HEK293 (cell line): ENCODE measurements at regions not wholly inside any gene's neighbourhood (a gene's known extent, or its start where the extent isn't known, plus 50 kb on each side); places are given as distances from the start of the nearest gene placed in this dataset.

ENCODE experiments used
- BCL6B ChIP-seq: fragments of 450-650 bp; formaldehyde crosslinking; IDR thresholded peaks from 2 replicates; pipeline ENCODE4 v1.5.1; 2017; ENCODE audit warnings: missing biosample characterization, missing genetic modification characterization
- GLIS1 ChIP-seq: fragments of 450-650 bp; formaldehyde crosslinking; IDR thresholded peaks from 2 replicates; pipeline ENCODE4 v1.5.1; 2016; ENCODE audit warnings: missing biosample characterization, missing genetic modification characterization
- HOXC10 ChIP-seq: sonication (generic); formaldehyde crosslinking; IDR thresholded peaks from 2 replicates; pipeline ENCODE4 v1.8.1; 2023; ENCODE audit warnings: mild to moderate bottlenecking, missing genetic modification reagents
- KLF17 ChIP-seq: fragments of 450-650 bp; formaldehyde crosslinking; IDR thresholded peaks from 2 replicates; pipeline ENCODE4 v1.5.1; 2016; ENCODE audit warnings: missing biosample characterization, missing genetic modification characterization
- MZF1 ChIP-seq: fragments of 450-650 bp; formaldehyde crosslinking; IDR thresholded peaks from 2 replicates; pipeline ENCODE4 v1.5.1; 2017; ENCODE audit warnings: missing biosample characterization, missing genetic modification characterization, borderline replicate concordance
- OSR2 ChIP-seq: fragments of 450-650 bp; formaldehyde crosslinking; IDR thresholded peaks from 2 replicates; pipeline ENCODE4 v1.5.1; 2016; ENCODE audit warnings: missing biosample characterization, missing genetic modification characterization
- REPIN1 ChIP-seq: fragments of 450-650 bp; formaldehyde crosslinking; IDR thresholded peaks from 2 replicates; pipeline ENCODE4 v1.5.1; 2017; ENCODE audit warnings: missing biosample characterization, missing genetic modification characterization, low read depth
- SCRT2 ChIP-seq: fragments of 450-650 bp; formaldehyde crosslinking; IDR thresholded peaks from 2 replicates; pipeline ENCODE4 v1.5.1; 2016; ENCODE audit warnings: missing biosample characterization, missing genetic modification characterization
- ZBTB21 ChIP-seq: fragments of 450-650 bp; formaldehyde crosslinking; IDR thresholded peaks from 2 replicates; pipeline ENCODE4 v1.5.1; 2017; ENCODE audit warnings: missing biosample characterization, missing genetic modification characterization
- ZBTB48 ChIP-seq: fragments of 450-650 bp; formaldehyde crosslinking; IDR thresholded peaks from 2 replicates; pipeline ENCODE4 v1.5.1; 2016; ENCODE audit warnings: missing biosample characterization, missing genetic modification characterization
- ZBTB7A ChIP-seq: fragments of 450-650 bp; formaldehyde crosslinking; IDR thresholded peaks from 2 replicates; pipeline ENCODE4 v1.5.1; 2016; ENCODE audit warnings: low read depth, missing biosample characterization, missing genetic modification characterization
- ZFP37 ChIP-seq: fragments of 450-650 bp; formaldehyde crosslinking; IDR thresholded peaks from 2 replicates; pipeline ENCODE4 v1.5.1; 2016; ENCODE audit warnings: missing biosample characterization, missing genetic modification characterization
- ZFP69B ChIP-seq: fragments of 450-650 bp; formaldehyde crosslinking; IDR thresholded peaks from 2 replicates; pipeline ENCODE4 v1.5.1; 2016; ENCODE audit warnings: missing biosample characterization, missing genetic modification characterization
- ZNF133 ChIP-seq: fragments of 450-650 bp; formaldehyde crosslinking; IDR thresholded peaks from 2 replicates; pipeline ENCODE4 v1.5.1; 2016; ENCODE audit warnings: missing biosample characterization, missing genetic modification characterization
- ZNF169 ChIP-seq: fragments of 450-650 bp; formaldehyde crosslinking; IDR thresholded peaks from 2 replicates; pipeline ENCODE4 v1.5.1; 2016; ENCODE audit warnings: missing biosample characterization, missing genetic modification characterization
- ZNF221 ChIP-seq: fragments of 450-650 bp; formaldehyde crosslinking; IDR thresholded peaks from 2 replicates; pipeline ENCODE4 v1.5.1; 2017; ENCODE audit warnings: missing biosample characterization, missing genetic modification characterization, borderline replicate concordance
- ZNF292 ChIP-seq: fragments of 450-650 bp; formaldehyde crosslinking; IDR thresholded peaks from 2 replicates; pipeline ENCODE4 v1.5.1; 2016; ENCODE audit warnings: low read depth, missing biosample characterization, missing genetic modification characterization, borderline replicate concordance
- ZNF514 ChIP-seq: fragments of 450-650 bp; formaldehyde crosslinking; IDR thresholded peaks from 2 replicates; pipeline ENCODE4 v1.5.1; 2016; ENCODE audit warnings: missing biosample characterization, missing genetic modification characterization
- ZNF548 ChIP-seq: fragments of 450-650 bp; formaldehyde crosslinking; IDR thresholded peaks from 2 replicates; pipeline ENCODE4 v1.5.1; 2016; ENCODE audit warnings: missing biosample characterization, missing genetic modification characterization
- ZNF580 ChIP-seq: fragments of 450-650 bp; formaldehyde crosslinking; IDR thresholded peaks from 2 replicates; pipeline ENCODE4 v1.5.1; 2016; ENCODE audit warnings: missing biosample characterization, missing genetic modification characterization
- ZNF623 ChIP-seq: fragments of 450-650 bp; formaldehyde crosslinking; IDR thresholded peaks from 2 replicates; pipeline ENCODE4 v1.5.1; 2016; ENCODE audit warnings: missing biosample characterization, missing genetic modification characterization
- ZNF624 ChIP-seq: fragments of 450-650 bp; formaldehyde crosslinking; IDR thresholded peaks from 2 replicates; pipeline ENCODE4 v1.5.1; 2017; ENCODE audit warnings: missing biosample characterization, missing genetic modification characterization
- ZNF704 ChIP-seq: fragments of 450-650 bp; formaldehyde crosslinking; IDR thresholded peaks from 2 replicates; pipeline ENCODE4 v1.5.1; 2016; ENCODE audit warnings: missing biosample characterization, missing genetic modification characterization
- ZNF777 ChIP-seq: fragments of 450-650 bp; formaldehyde crosslinking; IDR thresholded peaks from 2 replicates; pipeline ENCODE4 v1.5.1; 2017; ENCODE audit warnings: missing biosample characterization, missing genetic modification characterization, borderline replicate concordance
- TF ChIP-seq, protein P1 (sequence below): fragments of 450-650 bp; formaldehyde crosslinking; IDR thresholded peaks from 2 replicates; pipeline ENCODE4 v1.5.1; 2016; ENCODE audit warnings: missing biosample characterization, missing genetic modification characterization
- TF ChIP-seq, protein P2 (sequence below): fragments of 450-650 bp; IDR thresholded peaks from 2 replicates; pipeline ENCODE4 v1.5.1; 2018; ENCODE audit warnings: missing biosample characterization, mild to moderate bottlenecking, missing genetic modification characterization
- TF ChIP-seq, protein P3 (sequence below): sonication (generic); formaldehyde crosslinking; IDR thresholded peaks from 2 replicates; pipeline ENCODE4 v1.8.1; 2022; ENCODE audit warnings: mild to moderate bottlenecking, moderate library complexity, missing genetic modification reagents
- TF ChIP-seq, protein P4 (sequence below): fragments of 450-650 bp; formaldehyde crosslinking; IDR thresholded peaks from 2 replicates; pipeline ENCODE4 v1.5.1; 2016; ENCODE audit warnings: missing biosample characterization, missing genetic modification characterization
- TF ChIP-seq, protein P5 (sequence below): fragments of 450-650 bp; formaldehyde crosslinking; IDR thresholded peaks from 2 replicates; pipeline ENCODE4 v1.5.1; 2017; ENCODE audit warnings: missing biosample characterization, missing genetic modification characterization

DNA sequence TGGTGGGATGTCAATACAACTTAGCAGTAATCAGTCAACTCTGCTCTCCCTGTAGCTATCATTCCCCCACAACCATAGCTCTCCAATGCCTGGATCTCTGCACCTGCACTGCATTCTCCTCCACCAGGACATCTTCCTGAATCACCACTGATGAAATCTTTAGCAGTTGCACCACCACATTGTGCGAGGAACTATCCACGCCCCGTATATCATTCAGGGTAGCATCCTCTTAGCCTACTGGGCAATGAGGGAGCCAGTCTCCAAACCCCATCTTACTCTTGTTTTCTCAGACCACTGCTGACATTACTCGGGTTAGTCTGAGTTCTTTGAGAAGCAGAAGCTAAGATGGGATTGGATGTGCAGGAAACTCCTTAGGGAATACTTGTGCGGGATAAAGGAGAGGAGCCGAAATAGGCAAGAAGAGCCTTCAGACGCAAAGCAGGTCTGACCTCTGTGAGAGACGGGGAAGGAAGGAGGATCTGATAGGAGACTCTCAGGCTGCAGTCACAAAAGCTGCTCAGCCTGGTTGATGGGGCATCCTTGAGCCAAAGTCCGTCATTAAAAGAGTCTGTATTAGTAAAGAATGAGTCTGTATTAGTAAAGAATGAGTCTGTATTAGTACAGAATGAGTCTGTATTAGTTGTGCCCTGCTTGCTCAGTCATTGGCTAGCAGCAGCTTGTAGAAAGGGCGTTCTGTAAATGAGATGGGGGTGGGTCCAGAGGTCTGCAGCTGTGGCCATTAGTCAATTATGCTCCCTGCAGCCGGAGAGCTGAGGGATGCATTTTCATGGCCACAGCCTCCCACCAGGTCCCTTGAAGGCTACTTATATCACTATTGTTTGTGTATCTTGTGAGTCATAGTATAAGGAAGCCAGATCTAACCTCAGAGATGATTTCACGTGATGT is 49.6 kb upstream of the RASSF3 start (continued):
- TF ChIP-seq ZBTB7A (tag by site-specific recombination): no peak
- no peak for TF ChIP-seq ZFP37
- no peak for TF ChIP-seq ZBTB21 (tag by site-specific recombination)
- TF ChIP-seq KLF17 (tag by site-specific recombination): no peak
- TF ChIP-seq ZFP69B (tag by site-specific recombination): peak; percentile 81; the same call in 1 of the 2 replicates
- peak; percentile 94 for TF ChIP-seq OSR2 (tag by site-specific recombination)
- TF ChIP-seq HOXC10 (CRISPR knock-in tag): no peak
- TF ChIP-seq ZNF580 (tag by site-specific recombination): no peak
- TF ChIP-seq, protein P1, sequence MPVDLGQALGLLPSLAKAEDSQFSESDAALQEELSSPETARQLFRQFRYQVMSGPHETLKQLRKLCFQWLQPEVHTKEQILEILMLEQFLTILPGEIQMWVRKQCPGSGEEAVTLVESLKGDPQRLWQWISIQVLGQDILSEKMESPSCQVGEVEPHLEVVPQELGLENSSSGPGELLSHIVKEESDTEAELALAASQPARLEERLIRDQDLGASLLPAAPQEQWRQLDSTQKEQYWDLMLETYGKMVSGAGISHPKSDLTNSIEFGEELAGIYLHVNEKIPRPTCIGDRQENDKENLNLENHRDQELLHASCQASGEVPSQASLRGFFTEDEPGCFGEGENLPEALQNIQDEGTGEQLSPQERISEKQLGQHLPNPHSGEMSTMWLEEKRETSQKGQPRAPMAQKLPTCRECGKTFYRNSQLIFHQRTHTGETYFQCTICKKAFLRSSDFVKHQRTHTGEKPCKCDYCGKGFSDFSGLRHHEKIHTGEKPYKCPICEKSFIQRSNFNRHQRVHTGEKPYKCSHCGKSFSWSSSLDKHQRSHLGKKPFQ: no peak
- TF ChIP-seq ZNF292 (tag by site-specific recombination): no peak
- TF ChIP-seq ZNF514 (tag by site-specific recombination): no peak
- TF ChIP-seq, protein P2, sequence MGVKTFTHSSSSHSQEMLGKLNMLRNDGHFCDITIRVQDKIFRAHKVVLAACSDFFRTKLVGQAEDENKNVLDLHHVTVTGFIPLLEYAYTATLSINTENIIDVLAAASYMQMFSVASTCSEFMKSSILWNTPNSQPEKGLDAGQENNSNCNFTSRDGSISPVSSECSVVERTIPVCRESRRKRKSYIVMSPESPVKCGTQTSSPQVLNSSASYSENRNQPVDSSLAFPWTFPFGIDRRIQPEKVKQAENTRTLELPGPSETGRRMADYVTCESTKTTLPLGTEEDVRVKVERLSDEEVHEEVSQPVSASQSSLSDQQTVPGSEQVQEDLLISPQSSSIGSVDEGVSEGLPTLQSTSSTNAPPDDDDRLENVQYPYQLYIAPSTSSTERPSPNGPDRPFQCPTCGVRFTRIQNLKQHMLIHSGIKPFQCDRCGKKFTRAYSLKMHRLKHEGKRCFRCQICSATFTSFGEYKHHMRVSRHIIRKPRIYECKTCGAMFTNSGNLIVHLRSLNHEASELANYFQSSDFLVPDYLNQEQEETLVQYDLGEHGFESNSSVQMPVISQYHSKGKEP (tag by site-specific recombination): peak; percentile 87
- no peak for TF ChIP-seq ZNF133 (tag by site-specific recombination)
- peak; percentile 80 for TF ChIP-seq GLIS1 (tag by site-specific recombination)
- no peak for TF ChIP-seq ZNF548
- TF ChIP-seq, protein P3, sequence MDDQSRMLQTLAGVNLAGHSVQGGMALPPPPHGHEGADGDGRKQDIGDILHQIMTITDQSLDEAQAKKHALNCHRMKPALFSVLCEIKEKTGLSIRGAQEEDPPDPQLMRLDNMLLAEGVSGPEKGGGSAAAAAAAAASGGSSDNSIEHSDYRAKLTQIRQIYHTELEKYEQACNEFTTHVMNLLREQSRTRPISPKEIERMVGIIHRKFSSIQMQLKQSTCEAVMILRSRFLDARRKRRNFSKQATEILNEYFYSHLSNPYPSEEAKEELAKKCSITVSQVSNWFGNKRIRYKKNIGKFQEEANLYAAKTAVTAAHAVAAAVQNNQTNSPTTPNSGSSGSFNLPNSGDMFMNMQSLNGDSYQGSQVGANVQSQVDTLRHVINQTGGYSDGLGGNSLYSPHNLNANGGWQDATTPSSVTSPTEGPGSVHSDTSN: no peak
- no peak for TF ChIP-seq ZNF169 (tag by site-specific recombination)
- TF ChIP-seq, protein P4, sequence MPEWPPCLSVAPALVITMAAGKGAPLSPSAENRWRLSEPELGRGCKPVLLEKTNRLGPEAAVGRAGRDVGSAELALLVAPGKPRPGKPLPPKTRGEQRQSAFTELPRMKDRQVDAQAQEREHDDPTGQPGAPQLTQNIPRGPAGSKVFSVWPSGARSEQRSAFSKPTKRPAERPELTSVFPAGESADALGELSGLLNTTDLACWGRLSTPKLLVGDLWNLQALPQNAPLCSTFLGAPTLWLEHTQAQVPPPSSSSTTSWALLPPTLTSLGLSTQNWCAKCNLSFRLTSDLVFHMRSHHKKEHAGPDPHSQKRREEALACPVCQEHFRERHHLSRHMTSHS (tag by site-specific recombination): no peak
- no peak for TF ChIP-seq BCL6B (tag by site-specific recombination)
- no peak for TF ChIP-seq REPIN1
- no peak for TF ChIP-seq SCRT2
- TF ChIP-seq ZNF221: no peak
- no peak for TF ChIP-seq MZF1 (tag by site-specific recombination)
- no peak for TF ChIP-seq ZNF704
- TF ChIP-seq ZNF623 (tag by site-specific recombination): no peak
- peak; percentile 93 for TF ChIP-seq ZBTB48 (tag by site-specific recombination)
- TF ChIP-seq ZNF624 (tag by site-specific recombination): no peak
- TF ChIP-seq, protein P5, sequence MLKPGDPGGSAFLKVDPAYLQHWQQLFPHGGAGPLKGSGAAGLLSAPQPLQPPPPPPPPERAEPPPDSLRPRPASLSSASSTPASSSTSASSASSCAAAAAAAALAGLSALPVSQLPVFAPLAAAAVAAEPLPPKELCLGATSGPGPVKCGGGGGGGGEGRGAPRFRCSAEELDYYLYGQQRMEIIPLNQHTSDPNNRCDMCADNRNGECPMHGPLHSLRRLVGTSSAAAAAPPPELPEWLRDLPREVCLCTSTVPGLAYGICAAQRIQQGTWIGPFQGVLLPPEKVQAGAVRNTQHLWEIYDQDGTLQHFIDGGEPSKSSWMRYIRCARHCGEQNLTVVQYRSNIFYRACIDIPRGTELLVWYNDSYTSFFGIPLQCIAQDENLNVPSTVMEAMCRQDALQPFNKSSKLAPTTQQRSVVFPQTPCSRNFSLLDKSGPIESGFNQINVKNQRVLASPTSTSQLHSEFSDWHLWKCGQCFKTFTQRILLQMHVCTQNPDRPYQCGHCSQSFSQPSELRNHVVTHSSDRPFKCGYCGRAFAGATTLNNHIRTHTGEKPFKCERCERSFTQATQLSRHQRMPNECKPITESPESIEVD (tag by site-specific recombination): peak; percentile 64
- TF ChIP-seq ZNF777: no peak
